Panc1 (cell line): ENCODE measurements at regions not wholly inside any gene's neighbourhood (a gene's known extent, or its start where the extent isn't known, plus 50 kb on each side); places are given as distances from the start of the nearest gene placed in this dataset.

Experiments used
- ATAC-seq: fragments of 200-7000 bp; cut with Tn5 transposase; 2 replicates; pipeline ENCODE4 v1.9.1; 2020; ENCODE audit warnings: mild to moderate bottlenecking, moderate library complexity
- BruUV-seq: library from RNA; stranded (reverse); fragments of 400-500 nt; replicated peaks from 2 replicates; lab custom pipeline; 2021; lab: Mats Ljungman, UMichigan
- CTCF ChIA-PET: fragments of 300-600 bp; sonication (Branson Sonifier 250); formaldehyde crosslinking; loops from one replicate; lab custom pipeline; 2022; ENCODE audit warnings: antibody characterized with exemption; lab: Charles Lee
- POLR2A ChIA-PET: fragments of 300-600 bp; sonication (Branson Sonifier 250); formaldehyde crosslinking; loops from one replicate; lab custom pipeline; 2022; ENCODE audit warnings: antibody characterized with exemption; lab: Charles Lee
- DNase-seq: peaks from one replicate; pipeline ENCODE4 v3.0.0-alpha.2; 2010; ENCODE audit warnings: low read depth, low spot score
- H3K27ac ChIP-seq: 2 replicates; pipeline ENCODE4 v1.5.1; 2011; ENCODE audit warnings: mild to moderate bottlenecking, low read length, inconsistent platforms
- H3K27me3 ChIP-seq: fragments of 200-500 bp; sonication (Bioruptor generic); 2 replicates; pipeline ENCODE4 v1.6.0; 2014; ENCODE audit warnings: low read length, inconsistent platforms; ENCODE audit not compliant: control insufficient read depth, insufficient read depth
- H3K36me3 ChIP-seq: fragments of 200-500 bp; sonication (Bioruptor generic); 2 replicates; pipeline ENCODE4 v1.5.1; 2014; ENCODE audit warnings: inconsistent platforms, mild to moderate bottlenecking, low read length, moderate library complexity; ENCODE audit not compliant: control insufficient read depth, insufficient read depth
- H3K4me1 ChIP-seq: 2 replicates; pipeline ENCODE4 v1.5.1; 2011; ENCODE audit warnings: inconsistent platforms, mild to moderate bottlenecking, low read length, moderate library complexity; ENCODE audit not compliant: control insufficient read depth, insufficient read depth
- H3K4me3 ChIP-seq, 2 experiments: 2 replicates each; pipeline ENCODE4 v1.5.1; 2011 to 2012; ENCODE audit warnings: low read depth in 2 of 2, low read length in 2 of 2, mild to moderate bottlenecking in 2 of 2, inconsistent platforms in 1 of 2, moderate library complexity in 1 of 2
- H3K9me3 ChIP-seq: fragments of 200-500 bp; sonication (Bioruptor generic); 2 replicates; pipeline ENCODE4 v1.5.1; 2014; ENCODE audit warnings: low read depth, mild to moderate bottlenecking, inconsistent platforms, low read length, moderate library complexity; ENCODE audit not compliant: control insufficient read depth, insufficient read depth
- POLR2AphosphoS5 ChIP-seq: IDR thresholded peaks from 2 replicates; pipeline ENCODE4 v1.6.1; 2012; ENCODE audit warnings: mild to moderate bottlenecking, low read depth, low read length, moderate library complexity
- SIN3A ChIP-seq: IDR thresholded peaks from 2 replicates; pipeline ENCODE4 v1.6.1; 2012; ENCODE audit warnings: low read depth, mild to moderate bottlenecking, low read length, moderate library complexity, borderline replicate concordance; ENCODE audit not compliant: insufficient read depth
- TCF7L2 ChIP-seq: IDR thresholded peaks from 2 replicates; pipeline ENCODE4 v1.6.1; 2011; ENCODE audit warnings: mild to moderate bottlenecking, low read depth, low read length, inconsistent platforms
- in situ Hi-C: cut with HindIII; loops from 2 replicates; pipeline ENCODE4 v1.10.0; 2016; ENCODE audit warnings: low sequenced_read_pairs, low pct_unique_long_range_greater_than_20kb
- intact Hi-C: fragments of 100-400 bp; cut with micrococcal nuclease; formaldehyde crosslinking; loops from one replicate; pipeline ENCODE4 v1.10.0; 2022; ENCODE audit not compliant: unreplicated experiment
- TF ChIP-seq, protein P1 (sequence below), 2 experiments: IDR thresholded peaks; 2 replicates each; pipeline ENCODE4 v1.6.1; 2011 to 2012; ENCODE audit warnings: low read depth in 2 of 2, control low read depth in 1 of 2, low read length in 1 of 2, mild to moderate bottlenecking in 1 of 2, moderate library complexity in 1 of 2; ENCODE audit not compliant: insufficient read depth in 1 of 2
- TF ChIP-seq, protein P2 (sequence below): fragments of 450-650 bp; IDR thresholded peaks from 2 replicates; pipeline ENCODE4 v1.5.1; 2017; ENCODE audit warnings: mild to moderate bottlenecking

DNA sequence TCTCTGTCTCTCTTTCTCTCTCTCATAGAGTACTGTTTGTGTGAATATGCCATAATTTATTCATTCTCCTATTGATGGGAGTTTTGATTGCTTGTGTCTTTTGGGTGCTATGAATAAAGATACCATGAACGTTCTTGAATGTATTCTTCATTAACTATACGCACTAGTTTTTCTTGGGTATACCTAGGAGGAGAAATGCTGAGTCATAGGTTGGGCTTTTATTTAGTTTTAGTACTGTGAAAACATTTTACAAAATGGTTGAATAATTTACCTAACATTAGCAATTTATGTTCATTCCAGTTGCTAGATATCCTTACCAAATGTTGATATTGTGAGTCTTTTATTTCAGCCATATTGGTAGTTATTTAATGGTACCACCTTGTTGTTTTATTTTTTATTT lies 192.5 kb downstream of the NPR3 start:
- intact Hi-C loops (no loop called here), in situ Hi-C loops (no loop called here)
- Histone ChIP-seq H3K27ac (no peak overlapping the region), H3K4me3 (no peak overlapping the region), H3K27me3 (no peaks in the 10 kb centered on the region), H3K4me1 (no peaks in the 10 kb centered on the region), H3K36me3 (no peaks in the 10 kb centered on the region), H3K9me3 (0 out of 2 replicates have a peak, but pooled peaks cover 4% of the 10 kb centered on the region)
- CTCF ChIA-PET: no interaction called here
- POLR2A ChIA-PET: no interaction called here
- BruUV-seq: no TSS peak
- TF ChIP-seq, protein P1, sequence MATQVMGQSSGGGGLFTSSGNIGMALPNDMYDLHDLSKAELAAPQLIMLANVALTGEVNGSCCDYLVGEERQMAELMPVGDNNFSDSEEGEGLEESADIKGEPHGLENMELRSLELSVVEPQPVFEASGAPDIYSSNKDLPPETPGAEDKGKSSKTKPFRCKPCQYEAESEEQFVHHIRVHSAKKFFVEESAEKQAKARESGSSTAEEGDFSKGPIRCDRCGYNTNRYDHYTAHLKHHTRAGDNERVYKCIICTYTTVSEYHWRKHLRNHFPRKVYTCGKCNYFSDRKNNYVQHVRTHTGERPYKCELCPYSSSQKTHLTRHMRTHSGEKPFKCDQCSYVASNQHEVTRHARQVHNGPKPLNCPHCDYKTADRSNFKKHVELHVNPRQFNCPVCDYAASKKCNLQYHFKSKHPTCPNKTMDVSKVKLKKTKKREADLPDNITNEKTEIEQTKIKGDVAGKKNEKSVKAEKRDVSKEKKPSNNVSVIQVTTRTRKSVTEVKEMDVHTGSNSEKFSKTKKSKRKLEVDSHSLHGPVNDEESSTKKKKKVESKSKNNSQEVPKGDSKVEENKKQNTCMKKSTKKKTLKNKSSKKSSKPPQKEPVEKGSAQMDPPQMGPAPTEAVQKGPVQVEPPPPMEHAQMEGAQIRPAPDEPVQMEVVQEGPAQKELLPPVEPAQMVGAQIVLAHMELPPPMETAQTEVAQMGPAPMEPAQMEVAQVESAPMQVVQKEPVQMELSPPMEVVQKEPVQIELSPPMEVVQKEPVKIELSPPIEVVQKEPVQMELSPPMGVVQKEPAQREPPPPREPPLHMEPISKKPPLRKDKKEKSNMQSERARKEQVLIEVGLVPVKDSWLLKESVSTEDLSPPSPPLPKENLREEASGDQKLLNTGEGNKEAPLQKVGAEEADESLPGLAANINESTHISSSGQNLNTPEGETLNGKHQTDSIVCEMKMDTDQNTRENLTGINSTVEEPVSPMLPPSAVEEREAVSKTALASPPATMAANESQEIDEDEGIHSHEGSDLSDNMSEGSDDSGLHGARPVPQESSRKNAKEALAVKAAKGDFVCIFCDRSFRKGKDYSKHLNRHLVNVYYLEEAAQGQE (IDR thresholded peaks at IDR 0.05; ENCODE audit: insufficient read depth in 1 of 2, low read depth in 2 of 2, low read length in 1 of 2): no peak
- TF ChIP-seq POLR2AphosphoS5 (no peak), TCF7L2 (no peak), SIN3A (no peak)
- TF ChIP-seq, protein P2, sequence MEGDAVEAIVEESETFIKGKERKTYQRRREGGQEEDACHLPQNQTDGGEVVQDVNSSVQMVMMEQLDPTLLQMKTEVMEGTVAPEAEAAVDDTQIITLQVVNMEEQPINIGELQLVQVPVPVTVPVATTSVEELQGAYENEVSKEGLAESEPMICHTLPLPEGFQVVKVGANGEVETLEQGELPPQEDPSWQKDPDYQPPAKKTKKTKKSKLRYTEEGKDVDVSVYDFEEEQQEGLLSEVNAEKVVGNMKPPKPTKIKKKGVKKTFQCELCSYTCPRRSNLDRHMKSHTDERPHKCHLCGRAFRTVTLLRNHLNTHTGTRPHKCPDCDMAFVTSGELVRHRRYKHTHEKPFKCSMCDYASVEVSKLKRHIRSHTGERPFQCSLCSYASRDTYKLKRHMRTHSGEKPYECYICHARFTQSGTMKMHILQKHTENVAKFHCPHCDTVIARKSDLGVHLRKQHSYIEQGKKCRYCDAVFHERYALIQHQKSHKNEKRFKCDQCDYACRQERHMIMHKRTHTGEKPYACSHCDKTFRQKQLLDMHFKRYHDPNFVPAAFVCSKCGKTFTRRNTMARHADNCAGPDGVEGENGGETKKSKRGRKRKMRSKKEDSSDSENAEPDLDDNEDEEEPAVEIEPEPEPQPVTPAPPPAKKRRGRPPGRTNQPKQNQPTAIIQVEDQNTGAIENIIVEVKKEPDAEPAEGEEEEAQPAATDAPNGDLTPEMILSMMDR: no peak
- DNase-seq: no peak
- no peak for ATAC-seq

DNA sequence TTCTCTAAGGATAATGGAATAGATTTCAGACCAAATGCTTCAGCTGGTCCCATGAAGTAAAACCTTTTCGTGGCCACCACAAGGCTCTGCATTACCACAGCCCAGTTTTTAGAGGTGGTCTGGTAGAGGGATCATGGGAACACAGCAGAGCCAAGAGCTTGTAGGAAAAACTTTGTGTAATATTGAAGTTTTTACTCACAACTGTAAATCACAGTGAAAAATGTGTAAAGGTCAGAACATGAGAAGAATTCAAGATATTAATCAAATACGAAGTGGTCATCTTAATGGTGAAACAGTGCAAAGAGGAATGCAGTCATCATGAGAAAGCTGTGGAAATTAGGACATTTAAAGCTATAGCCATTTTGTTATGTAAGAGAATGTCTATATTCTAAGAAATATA lies 197.5 kb downstream of the NPR3 start:
- intact Hi-C loops: no loop called here
- in situ Hi-C loops: no loop called here
- no peak overlapping the region for H3K27ac ChIP-seq
- DNase-seq (no peak), ATAC-seq (no peak)
- ChIA-PET CTCF (no interaction called here), POLR2A (no interaction called here)
- TF ChIP-seq SIN3A (no peak), TCF7L2 (no peak)
- H3K4me1 ChIP-seq: no peaks in the 10 kb centered on the region
- no peak overlapping the region for H3K4me3 ChIP-seq
- H3K36me3 ChIP-seq: no peaks in the 10 kb centered on the region
- BruUV-seq: no TSS peak
- H3K27me3 ChIP-seq: no peaks in the 10 kb centered on the region
- 0 out of 2 replicates have a peak, but pooled peaks cover 4% of the 10 kb centered on the region for H3K9me3 ChIP-seq

DNA sequence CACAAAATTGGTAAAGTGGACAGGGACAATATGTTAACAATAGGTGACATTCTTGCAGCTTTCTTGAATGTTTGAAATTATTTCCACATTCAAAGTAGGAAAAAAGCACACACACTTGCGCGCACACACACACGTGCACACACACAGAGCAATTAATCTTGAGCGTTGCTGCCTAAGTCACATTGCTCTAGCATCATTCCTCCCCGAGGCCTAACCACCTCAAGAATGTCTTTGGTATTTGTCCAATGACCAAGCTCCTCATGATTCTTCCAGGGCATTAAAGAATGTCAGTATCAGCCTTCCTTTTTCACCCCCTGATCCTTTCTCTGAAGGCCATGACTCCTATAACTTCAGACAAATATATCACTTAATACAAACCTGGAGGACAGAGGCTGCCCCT lies 198.1 kb downstream of the NPR3 start:
- Histone ChIP-seq H3K9me3 (0 out of 2 replicates have a peak, but pooled peaks cover 4% of the 10 kb centered on the region), H3K36me3 (no peaks in the 10 kb centered on the region), H3K27me3 (no peaks in the 10 kb centered on the region), H3K4me3 (no peak overlapping the region), H3K27ac (no peak overlapping the region), H3K4me1 (no peaks in the 10 kb centered on the region)
- DNase-seq: no peak
- no peak for TF ChIP-seq POLR2AphosphoS5
- TF ChIP-seq, protein P2: no peak
- no peak for TF ChIP-seq TCF7L2
- TF ChIP-seq SIN3A: no peak
- TF ChIP-seq, protein P1 (IDR thresholded peaks at IDR 0.05; ENCODE audit: insufficient read depth in 1 of 2, low read depth in 2 of 2, low read length in 1 of 2): no peak
- no peak for ATAC-seq
- in situ Hi-C loops: no loop called here
- intact Hi-C loops: no loop called here
- BruUV-seq: no TSS peak
- CTCF ChIA-PET: no interaction called here
- POLR2A ChIA-PET: no interaction called here
